ENCODE measurements at regions not wholly inside any gene's neighbourhood (a gene's known extent, or its start where the extent isn't known, plus 50 kb on each side); places are given as distances from the start of the nearest gene placed in this dataset.
A peak's percentile ranks its signal among the peaks of the same experiment; 100 is the strongest.
"Not testable (repeated sequence)": the region's sequence is repeated elsewhere in the genome, so short reads cannot be mapped to it uniquely, and the experiment has no call there.

DNA sequence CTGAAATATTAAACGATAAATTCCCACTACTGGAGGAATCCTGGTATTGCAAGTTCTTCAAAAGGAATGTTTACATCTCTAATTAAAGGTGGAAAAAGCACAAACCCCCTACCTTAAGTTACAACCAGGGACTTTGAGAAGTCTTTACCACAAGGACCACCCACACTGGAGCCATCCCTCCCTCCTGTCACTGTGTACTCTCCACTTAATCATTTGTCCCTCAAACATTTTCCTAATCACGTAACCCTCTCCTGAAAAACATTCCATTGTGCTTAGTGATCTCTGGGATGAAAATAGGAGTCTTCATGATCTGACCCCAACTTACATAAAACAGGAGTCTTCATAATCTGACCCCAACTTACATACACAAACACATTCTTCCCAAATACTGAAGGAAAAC, 85.7 kb downstream of the SUCLG1 start:
- DNase-seq (ENCODE audit: low spot score): no peak

- DNase-seq (ENCODE audit: low spot score): no peak
Measured at GRCh38 chr2:84362541-84362940, 96.5 kb downstream of the SUCLG1 start.

DNA sequence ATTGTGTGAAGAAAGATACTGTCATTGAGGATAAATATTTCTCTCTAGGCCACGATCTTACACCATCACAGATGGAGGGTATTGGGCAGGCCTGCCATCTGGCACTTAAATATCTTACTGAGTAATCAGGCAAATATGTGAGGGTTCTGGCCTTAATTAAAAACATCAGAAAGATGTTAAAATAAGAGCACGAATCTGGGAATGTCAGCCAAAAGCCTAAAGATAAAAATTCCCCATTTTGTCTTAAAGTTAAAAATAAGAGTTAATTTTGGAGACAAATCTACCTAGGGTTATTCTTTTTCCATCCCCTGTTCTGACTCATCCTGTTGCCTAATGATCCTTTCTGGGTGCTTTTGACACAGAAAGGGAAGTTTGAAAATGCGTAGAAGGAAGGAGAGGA, 121.0 kb downstream of the SUCLG1 start:
- no peak for DNase-seq (ENCODE audit: low spot score)

GRCh38 chr2:84327645-84328249, 131.3 kb downstream of the SUCLG1 start:
- DNase-seq (ENCODE audit: low spot score): no peak

GRCh38 chr2:84326831-84327432, 132.1 kb downstream of the SUCLG1 start:
- DNase-seq (ENCODE audit: low spot score): no peak

GRCh38 chr2:84323890-84324289, 135.2 kb downstream of the SUCLG1 start:
- no peak for DNase-seq (ENCODE audit: low spot score)

- no peak for DNase-seq (ENCODE audit: low spot score)
Measured at GRCh38 chr2:84320940-84321339, 138.1 kb downstream of the SUCLG1 start.

DNA sequence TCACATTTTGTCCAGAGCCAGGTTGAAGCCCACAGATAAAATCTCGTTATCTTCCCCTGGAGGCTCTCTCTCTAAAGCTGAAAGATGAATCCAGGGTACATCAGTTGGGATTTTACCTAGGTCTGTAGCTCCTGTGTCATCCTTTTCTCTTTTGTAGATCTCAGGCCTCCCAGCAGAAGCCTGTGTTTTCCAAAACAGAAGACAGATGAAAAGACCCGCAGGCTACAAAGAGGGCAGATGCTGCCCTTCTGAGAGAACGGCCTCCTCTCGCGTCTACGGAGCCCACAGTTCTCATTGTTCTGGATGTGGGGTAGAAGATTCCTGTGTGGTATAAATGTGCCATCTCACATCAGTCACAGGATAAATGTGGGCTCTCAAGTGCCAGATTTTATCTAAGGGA, 139.5 kb downstream of the SUCLG1 start:
- DNase-seq (ENCODE audit: low spot score): no peak

DNA sequence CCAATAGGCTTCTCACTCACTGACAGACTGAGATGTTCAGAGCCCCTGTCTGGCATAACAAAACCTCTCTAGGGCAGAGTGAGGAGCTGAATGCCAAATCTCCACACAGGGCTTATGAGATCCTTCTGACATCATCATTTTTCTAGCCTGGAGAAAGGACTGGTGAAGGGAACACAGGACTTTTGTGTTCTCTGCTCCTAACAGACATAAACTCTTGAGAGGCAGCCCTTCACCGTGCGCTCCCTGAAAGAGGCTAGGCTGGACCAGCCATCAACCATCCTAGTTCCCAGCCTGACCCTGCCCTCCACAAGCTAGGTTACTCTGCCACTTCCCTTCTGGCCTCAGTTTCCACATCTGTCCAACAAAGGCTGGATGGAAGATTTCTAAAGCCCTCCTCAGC, 141.9 kb downstream of the SUCLG1 start:
- DNase-seq (ENCODE audit: low spot score): no peak

GRCh38 chr2:84314901-84315330, 144.2 kb downstream of the SUCLG1 start:
- DNase-seq (ENCODE audit: low spot score): peak; percentile 66

DNA sequence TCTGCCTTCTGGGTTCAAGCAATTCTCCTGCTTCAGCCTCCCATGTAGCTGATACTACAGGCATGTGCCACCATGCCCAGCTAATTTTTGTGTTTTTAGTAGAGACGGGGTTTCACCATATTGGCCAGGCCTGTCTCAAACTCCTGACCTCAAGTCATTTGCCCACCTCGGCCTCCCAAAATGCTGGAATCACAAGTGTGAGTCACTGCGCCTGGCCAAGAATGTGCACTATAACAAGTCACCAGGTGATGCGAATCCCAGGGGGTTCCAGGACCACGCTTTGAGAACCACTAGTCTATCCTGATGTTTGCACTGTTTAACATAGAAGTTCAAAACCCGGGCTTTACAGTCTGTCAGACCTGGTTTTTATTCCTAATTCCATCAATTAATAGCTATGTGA, 144.8 kb downstream of the SUCLG1 start:
- DNase-seq (ENCODE audit: low spot score): no peak

DNA sequence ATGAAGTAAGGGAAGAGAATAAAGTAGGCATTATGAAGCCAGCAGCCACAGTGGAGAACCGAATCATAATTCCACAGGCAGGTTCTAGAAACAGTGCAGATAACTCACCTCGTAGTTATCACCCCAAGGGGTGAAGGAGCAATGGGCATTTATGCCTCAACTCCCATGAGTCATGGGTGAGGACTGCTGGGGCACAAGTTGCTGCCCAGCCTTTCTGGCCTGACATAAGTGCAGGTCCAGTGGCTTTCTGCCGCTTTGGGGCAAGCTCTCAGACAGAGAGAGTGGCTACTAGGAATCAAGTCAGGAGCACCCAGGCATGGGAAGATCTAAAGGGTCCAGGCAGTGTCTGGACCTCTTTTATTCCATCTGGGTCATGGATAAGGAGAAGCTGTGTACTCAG, 149.8 kb downstream of the SUCLG1 start:
- DNase-seq (ENCODE audit: low spot score): no peak

GRCh38 chr2:84306361-84306760, 152.7 kb downstream of the SUCLG1 start:
- DNase-seq (ENCODE audit: low spot score): no peak

DNA sequence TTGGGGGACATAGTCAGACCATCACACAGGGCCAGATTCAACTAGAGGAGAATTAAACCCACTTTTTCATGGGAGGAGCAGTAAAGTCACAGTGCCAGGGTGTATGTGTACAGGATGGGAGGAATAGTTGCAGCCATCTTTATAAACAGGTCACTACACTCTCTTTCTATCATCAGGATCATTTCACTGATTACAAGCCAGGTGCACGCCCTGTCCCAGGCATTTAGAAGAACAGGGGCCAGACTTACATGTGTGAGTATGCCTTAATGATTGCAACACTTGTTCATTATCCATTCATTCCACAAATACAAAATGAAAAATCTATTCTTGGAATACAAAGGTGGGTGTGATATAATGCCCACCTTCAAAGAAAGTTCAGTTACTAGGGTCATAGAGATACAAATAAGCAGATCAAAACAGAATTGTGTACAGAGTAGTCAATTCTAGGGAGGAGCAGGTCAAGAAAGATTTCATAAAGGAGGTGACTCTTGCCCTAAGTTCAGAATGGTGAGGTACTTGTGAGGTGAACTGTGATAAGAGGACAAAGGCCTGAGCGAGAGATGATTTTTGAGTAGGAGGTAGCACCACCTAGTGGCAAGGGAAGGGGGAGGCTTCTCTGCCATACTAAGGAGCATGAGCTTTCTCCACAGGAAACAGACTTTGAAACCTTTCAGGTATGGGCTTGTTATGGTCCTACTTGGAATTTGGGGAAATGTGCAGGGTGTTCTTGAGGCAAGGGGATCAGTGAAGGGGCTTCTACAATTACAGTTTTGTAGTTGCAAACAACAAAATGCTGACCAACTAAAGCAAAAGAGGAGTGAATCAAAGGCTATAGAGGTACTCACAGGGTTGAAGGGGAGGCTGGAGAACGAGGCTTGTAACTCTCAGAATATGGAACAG, 156.3 kb downstream of the SUCLG1 start:
- DNase-seq (ENCODE audit: low spot score): peak; percentile 37

- no peak for DNase-seq (ENCODE audit: low spot score)
Measured at GRCh38 chr2:84301717-84302116, 157.4 kb downstream of the SUCLG1 start.

- no peak for DNase-seq (ENCODE audit: low spot score)
Measured at GRCh38 chr2:84300696-84301029, 158.4 kb downstream of the SUCLG1 start.

DNA sequence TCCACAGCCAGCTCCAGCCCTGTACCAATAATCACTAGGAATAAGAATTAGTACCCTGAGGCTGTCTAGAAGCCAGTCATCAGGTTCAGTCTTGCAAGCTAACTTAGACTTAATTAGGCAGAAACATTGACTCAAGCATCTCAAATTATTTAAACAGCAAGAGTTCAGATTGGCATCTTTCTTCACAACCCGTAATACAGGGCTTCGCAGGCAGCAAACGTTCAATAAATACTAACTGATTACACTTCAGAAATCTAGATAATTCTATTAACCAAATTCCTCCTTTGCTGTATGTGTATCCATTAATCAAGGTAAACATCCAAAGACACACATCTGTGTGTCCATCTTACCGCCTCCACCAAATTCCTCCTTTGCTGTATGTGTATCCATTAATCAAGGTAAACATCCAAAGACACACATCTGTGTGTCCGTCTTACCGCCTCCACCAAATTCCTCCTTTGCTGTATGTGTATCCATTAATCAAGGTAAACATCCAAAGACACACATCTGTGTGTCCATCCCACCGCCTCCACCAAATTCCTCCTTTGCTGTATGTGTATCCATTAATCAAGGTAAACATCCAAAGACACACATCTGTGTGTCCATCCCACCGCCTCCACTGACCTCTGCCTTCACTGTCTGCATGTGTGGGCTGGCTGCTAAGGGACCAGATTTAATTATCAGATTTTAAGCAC, 158.9 kb downstream of the SUCLG1 start:
- DNase-seq (ENCODE audit: low spot score): not testable (repeated sequence)

DNA sequence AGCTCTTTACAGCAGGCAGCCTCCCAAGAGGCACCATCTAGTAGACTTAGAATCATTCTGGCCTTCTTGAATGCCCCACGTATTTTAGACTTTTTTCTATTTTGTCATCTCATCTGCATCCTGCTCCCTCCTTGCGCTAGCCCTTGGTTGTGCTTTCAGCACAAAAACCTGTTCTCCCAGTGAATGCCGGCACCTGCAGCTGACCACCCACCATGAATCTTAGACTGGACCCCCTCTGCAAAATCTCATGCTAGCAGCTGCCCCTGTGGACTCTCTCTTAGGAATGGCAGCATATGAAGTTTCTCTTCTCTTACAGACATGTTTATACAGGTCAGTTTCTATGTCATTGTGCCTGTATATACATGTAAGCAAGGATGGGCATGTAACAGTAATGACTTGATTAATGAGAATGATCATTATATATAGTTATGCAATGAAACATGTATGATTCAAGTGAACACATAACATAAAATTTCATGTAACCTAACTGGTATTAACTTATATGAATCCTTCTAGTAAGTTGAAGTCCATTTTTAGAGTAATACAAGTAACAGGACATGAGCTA, 159.8 kb downstream of the SUCLG1 start:
- DNase-seq (ENCODE audit: low spot score): no peak

- no peak for DNase-seq (ENCODE audit: low spot score)
Measured at GRCh38 chr2:84297155-84297554, 161.9 kb downstream of the SUCLG1 start.

GRCh38 chr2:84293791-84294380, 165.2 kb downstream of the SUCLG1 start:
- no peak for DNase-seq (ENCODE audit: low spot score)

DNA sequence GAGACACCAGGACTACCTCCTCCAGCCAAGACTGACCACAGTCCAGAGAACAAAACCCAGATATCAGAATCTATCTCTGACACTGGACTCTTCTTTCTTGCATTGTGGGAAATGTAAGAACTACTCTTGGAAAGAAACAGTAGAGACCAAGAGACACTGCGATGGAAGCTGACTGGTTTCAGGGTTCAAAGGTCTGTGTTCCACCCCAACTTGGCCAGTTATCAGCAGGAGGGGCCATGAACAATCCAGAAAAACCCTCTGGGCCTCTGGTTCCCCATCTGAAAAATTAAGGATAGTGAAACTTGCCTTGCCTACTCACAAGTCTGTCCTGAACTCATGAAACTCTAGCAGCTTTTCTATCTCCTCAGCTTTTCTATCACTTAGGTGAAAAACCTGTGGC, 166.5 kb downstream of the SUCLG1 start:
- DNase-seq (ENCODE audit: low spot score): no peak

DNA sequence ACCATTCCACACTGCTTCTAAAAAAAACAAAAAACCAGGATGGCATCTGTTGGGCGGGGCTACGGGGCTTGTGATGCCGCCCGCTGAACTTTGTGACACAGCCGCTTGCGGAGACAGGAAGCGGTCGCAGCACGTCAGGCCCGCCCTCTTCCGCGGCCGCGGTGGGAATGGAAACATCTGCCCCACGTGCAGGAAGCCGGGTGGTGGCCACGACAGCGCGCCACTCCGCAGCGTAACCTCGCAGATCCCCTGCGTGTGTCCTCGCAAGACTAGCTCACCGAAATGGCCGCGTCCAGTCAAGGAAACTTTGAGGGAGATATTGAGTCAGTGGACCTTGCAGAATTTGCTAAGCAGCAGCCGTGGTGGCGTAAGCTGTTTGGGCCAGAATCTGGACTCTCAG, 168.5 kb downstream of the SUCLG1 start:
- no peak for DNase-seq (ENCODE audit: low spot score)

Measured in kidney capillary endothelial cell (primary cell).